HG02943 (cell line): ENCODE measurements at regions not wholly inside any gene's neighbourhood (a gene's known extent, or its start where the extent isn't known, plus 50 kb on each side); places are given as distances from the start of the nearest gene placed in this dataset.

Experiments
- ATAC-seq: cut with Tn5 transposase; IDR thresholded peaks from one replicate; pipeline ENCODE4 v1.9.1; 2021; ENCODE audit warnings: mild to moderate bottlenecking, low read depth, moderate library complexity; ENCODE audit not compliant: unreplicated experiment

- ATAC-seq: no peak
Measured at GRCh38 chr11:80379620-80380278, 938.9 kb upstream of the TENM4 start.

DNA sequence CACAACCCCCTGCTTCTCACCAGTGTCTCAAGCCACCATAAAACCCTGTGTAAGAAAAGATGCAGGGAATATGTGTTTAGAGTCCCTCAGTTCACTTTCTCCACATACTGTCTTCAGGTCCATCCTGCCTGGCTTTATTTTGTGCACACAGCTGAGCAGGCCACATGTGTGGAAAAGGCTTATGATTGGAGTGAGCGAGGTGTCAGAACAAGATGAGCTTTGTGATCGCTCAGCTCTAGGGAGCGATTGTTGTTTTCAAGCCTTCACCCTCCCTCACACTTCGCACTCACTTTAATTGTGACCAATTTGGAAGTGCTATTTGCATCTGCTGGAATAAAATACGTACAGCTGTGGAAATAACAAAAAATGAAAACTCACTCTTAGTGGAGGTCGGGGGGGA, 931.1 kb upstream of the TENM4 start:
- ATAC-seq: no peak

GRCh38 chr11:80365980-80366379, 925.1 kb upstream of the TENM4 start:
- no peak for ATAC-seq

DNA sequence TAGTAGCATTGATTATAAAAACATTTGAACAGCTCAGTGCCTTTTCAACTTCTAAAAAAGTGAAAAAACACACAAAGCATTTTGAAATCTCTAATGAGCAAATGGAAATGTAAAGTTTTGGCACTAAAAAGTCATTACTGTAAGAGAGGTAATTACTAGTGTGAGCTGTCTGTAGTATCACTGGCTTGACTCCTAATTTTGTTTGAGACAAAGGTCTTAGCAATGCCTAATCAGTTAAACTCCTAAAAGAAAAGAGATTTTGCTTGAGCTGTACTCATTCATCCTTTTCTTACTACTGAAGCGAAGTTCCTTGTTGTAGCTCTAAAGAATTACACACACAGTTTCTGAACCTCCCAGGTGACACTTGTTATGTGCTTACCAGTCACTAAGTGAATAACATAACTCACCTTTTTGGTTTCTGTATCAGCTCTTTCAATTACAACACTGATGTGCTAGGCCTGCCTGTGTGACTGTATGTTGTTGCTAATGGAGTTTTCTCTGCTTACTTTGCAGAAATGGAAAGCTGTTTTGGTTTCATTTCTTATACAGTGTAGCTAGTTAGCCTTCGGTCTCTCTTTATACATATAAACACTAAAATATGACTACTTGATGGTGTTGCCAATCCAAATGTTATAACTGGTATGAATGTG, 924.4 kb upstream of the TENM4 start:
- ATAC-seq: peak; percentile 64

DNA sequence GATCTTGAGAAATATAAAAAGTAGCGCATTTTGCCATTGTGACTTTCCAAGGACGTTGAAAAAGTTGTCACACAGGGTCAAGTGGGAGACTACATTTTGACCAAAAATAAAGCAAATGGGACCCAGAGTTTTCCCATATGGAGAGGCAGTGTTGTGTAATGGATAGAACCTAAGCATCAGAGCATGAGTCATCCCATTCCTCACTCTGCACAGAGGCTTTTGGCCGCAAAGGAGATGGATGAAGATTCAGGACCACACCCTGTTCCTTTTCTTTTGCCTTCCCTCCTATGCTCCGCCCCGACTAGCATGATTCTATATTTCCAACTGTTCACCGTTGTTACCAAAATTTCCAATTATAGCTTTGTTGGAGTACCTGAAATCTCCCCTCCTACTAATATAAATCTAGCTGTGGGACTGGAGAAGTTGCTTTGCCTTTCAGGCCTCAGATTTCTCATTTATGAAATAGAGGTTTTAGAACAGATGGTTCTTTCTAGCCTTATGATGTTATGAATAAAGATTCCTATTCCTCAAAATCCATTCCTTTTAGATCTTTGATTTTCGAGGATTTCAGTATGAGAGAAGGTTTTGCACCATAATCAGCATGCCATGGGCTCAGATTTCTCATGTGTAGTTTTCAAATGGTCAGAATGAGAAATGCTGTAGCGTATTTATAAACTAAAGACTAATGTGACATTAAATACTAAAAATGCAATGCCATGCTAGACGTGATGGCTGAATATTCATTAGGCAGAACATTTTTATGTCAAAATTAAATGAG, 921.9 kb upstream of the TENM4 start:
- no peak for ATAC-seq

DNA sequence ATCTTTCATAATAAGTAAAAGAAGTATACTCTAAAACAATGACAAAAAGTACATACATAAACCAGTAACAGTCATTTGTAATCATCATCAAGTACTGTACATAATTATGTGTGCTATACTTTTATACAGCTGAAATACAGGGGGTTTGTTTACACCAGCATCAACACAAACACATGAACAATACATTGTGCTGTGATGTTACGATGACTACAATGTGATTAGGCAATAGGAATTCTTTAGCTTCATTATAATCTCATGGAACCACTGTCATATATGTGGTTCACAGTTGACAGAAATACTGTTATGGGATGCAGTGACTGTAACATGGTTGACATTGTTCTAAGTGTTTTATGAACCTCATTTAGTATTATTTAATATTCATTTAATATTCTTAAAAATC, 914.4 kb upstream of the TENM4 start:
- ATAC-seq: no peak

GRCh38 chr11:80350541-80350940, 909.7 kb upstream of the TENM4 start:
- ATAC-seq: no peak

- no peak for ATAC-seq
Measured at GRCh38 chr11:80349997-80350396, 909.2 kb upstream of the TENM4 start.

DNA sequence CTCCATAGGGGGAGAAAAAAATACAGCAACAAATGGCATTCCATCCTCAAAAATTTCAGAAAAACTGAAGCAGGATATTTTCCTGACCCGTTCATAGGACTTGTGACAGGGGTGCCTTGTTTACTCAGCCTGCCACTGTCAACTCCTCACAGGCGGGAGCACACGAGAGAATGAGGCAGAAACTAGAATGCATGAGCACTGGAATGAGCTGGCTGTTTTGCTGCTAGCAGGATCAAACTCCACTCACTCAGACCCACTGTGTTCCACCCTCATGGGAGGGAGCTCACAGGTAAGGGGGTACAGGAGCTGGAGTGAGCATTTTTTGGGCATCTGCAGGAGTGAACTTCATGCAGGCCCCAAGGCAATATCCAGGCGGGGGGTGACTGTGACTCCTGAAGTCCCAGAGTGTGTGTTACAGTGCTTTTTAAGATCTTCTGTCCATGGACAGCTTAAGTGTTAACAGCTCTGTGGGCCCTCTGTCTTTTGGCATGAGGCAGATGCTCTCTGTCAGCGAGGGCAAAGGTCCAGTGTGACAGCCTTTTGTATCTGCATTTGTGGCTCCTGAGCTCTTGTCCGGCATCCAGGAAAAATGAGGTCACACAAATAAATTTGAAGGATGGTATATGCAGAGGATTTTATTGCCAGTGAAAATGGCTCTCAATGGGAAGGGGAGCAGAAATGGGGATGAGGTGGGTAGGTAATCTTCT, 905.7 kb upstream of the TENM4 start:
- ATAC-seq: no peak

DNA sequence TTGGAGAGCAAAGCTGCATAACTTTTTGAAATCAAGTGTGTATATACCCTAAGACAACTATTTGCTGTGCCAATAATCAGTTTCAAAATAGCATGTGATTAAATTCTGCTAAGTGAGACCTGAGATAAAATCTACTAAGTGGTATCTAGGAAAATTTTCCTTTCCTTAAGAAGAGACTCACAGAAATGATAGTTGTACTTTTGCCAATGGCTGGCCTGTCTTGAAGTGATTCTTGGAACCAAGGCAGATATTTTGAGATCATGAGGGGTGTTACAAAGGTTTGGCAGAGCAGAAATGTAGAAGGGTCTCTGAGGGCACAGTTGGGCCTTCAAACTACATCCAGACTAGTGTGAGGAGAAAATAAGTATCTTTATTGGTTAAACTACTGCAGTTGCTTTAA, 902.6 kb upstream of the TENM4 start:
- ATAC-seq: no peak

- ATAC-seq: no peak
Measured at GRCh38 chr11:80338231-80338630, 897.4 kb upstream of the TENM4 start.

GRCh38 chr11:80331694-80332093, 890.9 kb upstream of the TENM4 start:
- ATAC-seq: no peak

GRCh38 chr11:80330264-80330663, 889.4 kb upstream of the TENM4 start:
- no peak for ATAC-seq

DNA sequence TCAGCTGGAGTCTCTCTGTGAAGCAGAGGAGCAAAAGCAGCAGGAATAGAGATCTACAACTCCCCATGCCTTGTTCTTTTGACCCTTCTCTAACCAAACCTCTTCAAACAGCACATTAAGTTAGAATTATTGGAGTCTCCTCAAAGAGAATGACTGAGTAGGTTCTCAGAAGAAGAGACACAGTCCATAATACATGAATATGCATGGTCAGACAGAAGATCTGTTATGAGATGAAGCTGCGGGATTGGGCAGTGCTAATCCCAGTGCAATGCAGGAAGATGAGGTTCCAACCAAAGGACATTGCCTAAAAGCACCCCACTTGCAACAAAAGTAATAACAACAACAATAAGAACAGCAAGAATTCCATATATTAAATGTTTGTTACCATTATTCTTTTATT, 887.9 kb upstream of the TENM4 start:
- ATAC-seq: no peak

- no peak for ATAC-seq
Measured at GRCh38 chr11:80327956-80328614, 887.3 kb upstream of the TENM4 start.

DNA sequence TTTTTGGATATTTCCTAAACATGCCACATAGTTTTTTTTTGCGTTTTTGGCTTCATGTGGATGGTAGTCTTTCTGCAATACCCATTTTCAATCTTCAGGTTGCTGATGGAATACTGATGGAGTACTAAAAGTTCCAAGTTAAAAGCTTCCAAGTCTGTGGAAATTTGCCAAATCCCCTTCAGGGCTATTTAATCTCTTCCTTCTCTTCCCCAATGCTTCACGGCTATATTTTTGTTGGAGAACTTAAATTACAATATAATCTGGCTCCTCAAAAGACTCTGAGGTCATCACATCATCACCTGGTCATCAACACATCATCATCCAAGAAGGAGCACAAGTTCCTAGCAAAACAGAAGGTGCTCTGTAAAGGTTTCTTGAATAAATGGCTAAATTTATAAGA, 881.0 kb upstream of the TENM4 start:
- ATAC-seq: no peak

DNA sequence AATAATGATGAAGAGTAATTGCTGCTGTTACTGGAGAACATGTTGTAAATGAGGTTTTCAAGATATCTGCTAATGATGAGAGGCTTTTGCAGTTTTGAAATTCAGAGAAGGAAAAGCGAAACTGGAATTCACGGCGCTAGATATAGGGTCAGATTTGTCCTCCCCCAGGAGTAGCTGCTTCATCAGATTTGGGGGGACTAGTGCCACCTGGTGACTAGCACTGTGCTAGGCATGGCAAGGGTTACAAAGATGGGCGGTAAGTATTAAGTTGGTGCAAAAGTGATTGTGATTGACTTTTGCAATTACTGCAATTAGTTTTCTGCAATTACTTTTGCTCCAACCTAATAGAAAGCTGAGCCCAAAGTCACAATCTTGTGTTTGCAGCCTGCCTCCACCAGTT, 879.9 kb upstream of the TENM4 start:
- ATAC-seq: no peak

DNA sequence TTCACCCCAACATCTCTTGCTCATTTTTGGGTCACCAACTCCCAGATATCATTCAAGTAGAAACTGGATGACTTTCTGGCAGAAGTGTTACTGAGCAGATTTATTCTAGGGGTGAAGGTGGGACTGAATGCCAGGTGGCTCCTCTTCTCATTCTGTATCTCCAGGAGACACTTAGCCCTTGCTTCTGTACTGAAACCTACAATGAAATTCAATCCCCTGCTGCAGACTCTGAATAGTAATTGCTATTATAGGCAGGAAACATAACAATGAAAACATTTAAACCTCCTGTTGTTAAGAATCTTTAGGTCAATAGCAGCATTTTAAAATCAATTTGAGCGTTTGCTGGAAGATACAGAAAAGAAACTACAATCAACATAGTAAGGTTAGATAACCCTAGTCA, 879.4 kb upstream of the TENM4 start:
- no peak for ATAC-seq

GRCh38 chr11:80317612-80318011, 876.8 kb upstream of the TENM4 start:
- ATAC-seq: no peak

GRCh38 chr11:80315200-80315599, 874.4 kb upstream of the TENM4 start:
- ATAC-seq: no peak

DNA sequence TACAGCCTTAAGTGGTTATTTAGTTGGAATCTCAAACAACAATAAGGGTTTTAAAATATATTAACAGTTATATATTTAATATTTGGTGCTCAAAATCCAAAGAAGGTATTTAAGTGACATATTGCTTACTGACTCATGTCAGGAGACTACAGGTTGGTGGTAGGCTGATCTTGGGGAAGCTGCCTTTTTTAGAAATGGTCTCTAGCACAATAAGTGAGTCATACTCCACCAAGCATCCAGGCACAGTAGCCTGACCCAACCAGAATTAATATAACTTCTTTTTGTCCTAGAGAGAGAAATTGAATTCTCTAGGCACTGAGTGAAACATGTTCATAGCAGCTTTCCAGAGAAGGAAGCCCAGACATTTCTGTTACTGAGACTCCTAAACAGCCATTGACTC, 868.5 kb upstream of the TENM4 start:
- no peak for ATAC-seq
